ENCODE measurements at regions not wholly inside any gene's neighbourhood (a gene's known extent, or its start where the extent isn't known, plus 50 kb on each side); places are given as distances from the start of the nearest gene placed in this dataset.

GRCh38 chr9:4400731-4401130 lies 89.5 kb upstream of the SLC1A1 start:
- Histone ChIP-seq H3K4me3 (ENCODE audit: low read length) (no peak overlapping the region), H3K27ac (ENCODE audit: low read length) (no peak overlapping the region), H4K20me1 (ENCODE audit: insufficient read depth) (no peaks in the 10 kb centered on the region), H3K9me2 (ENCODE audit: insufficient read depth, low read length) (no peaks in the 10 kb centered on the region), H3K79me2 (replicated peaks; ENCODE audit: insufficient read depth, low read length) (no peaks in the 10 kb centered on the region), H3K4me2 (ENCODE audit: low read length) (no peak overlapping the region), H3K9me3 (ENCODE audit: low read length) (peaks cover 4% of the 10 kb centered on the region), H2AFZ (ENCODE audit: low read depth, low read length) (no peak overlapping the region), H3K9ac (ENCODE audit: low read length) (no peak overlapping the region), H3F3A (ENCODE audit: insufficient read depth, low read length, poor library complexity, severe bottlenecking) (no peaks in the 10 kb centered on the region), H3K27me3 (ENCODE audit: insufficient read depth, low read depth, low read length) (no peaks in the 10 kb centered on the region), H3K36me3 (ENCODE audit: insufficient read depth, low read length) (no peaks in the 10 kb centered on the region)
- TF ChIP-seq SMC3 (conservative IDR thresholded peaks at IDR 0.05; ENCODE audit: poor library complexity): no peak
- no peak for TF ChIP-seq POLR2AphosphoS5 (IDR thresholded peaks at IDR 0.05)
- no peak for TF ChIP-seq TAF1 (IDR thresholded peaks at IDR 0.05; ENCODE audit: low read depth)
- TF ChIP-seq EZH2 (IDR thresholded peaks at IDR 0.05; ENCODE audit: borderline replicate concordance, insufficient read depth, low read length, poor library complexity, severe bottlenecking): no peak
- TF ChIP-seq RAD21 (conservative IDR thresholded peaks at IDR 0.05): no peak
- TF ChIP-seq EP300 (conservative IDR thresholded peaks at IDR 0.05; ENCODE audit: poor library complexity, severe bottlenecking): no peak
- no peak for TF ChIP-seq MXI1 (conservative IDR thresholded peaks at IDR 0.05; ENCODE audit: poor library complexity, severe bottlenecking)
- no peak for TF ChIP-seq REST (IDR thresholded peaks at IDR 0.05; ENCODE audit: borderline replicate concordance)
- TF ChIP-seq CTCF (IDR thresholded peaks at IDR 0.05; ENCODE audit: poor library complexity, severe bottlenecking): no peak

- no peaks in the 10 kb centered on the region for H3K9me2 ChIP-seq (ENCODE audit: insufficient read depth, low read length)
- no peak overlapping the region for H3K9ac ChIP-seq (ENCODE audit: low read length)
- no peak overlapping the region for H3K4me3 ChIP-seq (ENCODE audit: low read length)
- H4K20me1 ChIP-seq (ENCODE audit: insufficient read depth): no peaks in the 10 kb centered on the region
- H2AFZ ChIP-seq (ENCODE audit: low read depth, low read length): no peak overlapping the region
- peaks cover 2% of the 10 kb centered on the region for H3K9me3 ChIP-seq (ENCODE audit: low read length)
- H3K79me2 ChIP-seq (replicated peaks; ENCODE audit: insufficient read depth, low read length): no peaks in the 10 kb centered on the region
- H3F3A ChIP-seq (ENCODE audit: insufficient read depth, low read length, poor library complexity, severe bottlenecking): no peaks in the 10 kb centered on the region
- no peak for TF ChIP-seq POLR2AphosphoS5 (IDR thresholded peaks at IDR 0.05)
- no peak for TF ChIP-seq MXI1 (conservative IDR thresholded peaks at IDR 0.05; ENCODE audit: poor library complexity, severe bottlenecking)
- TF ChIP-seq SMC3 (conservative IDR thresholded peaks at IDR 0.05; ENCODE audit: poor library complexity): no peak
- TF ChIP-seq EZH2 (IDR thresholded peaks at IDR 0.05; ENCODE audit: borderline replicate concordance, insufficient read depth, low read length, poor library complexity, severe bottlenecking): no peak
- no peak for TF ChIP-seq EP300 (conservative IDR thresholded peaks at IDR 0.05; ENCODE audit: poor library complexity, severe bottlenecking)
- no peak for TF ChIP-seq TAF1 (IDR thresholded peaks at IDR 0.05; ENCODE audit: low read depth)
- TF ChIP-seq REST (IDR thresholded peaks at IDR 0.05; ENCODE audit: borderline replicate concordance): no peak
- no peak for TF ChIP-seq RAD21 (conservative IDR thresholded peaks at IDR 0.05)
- no peak for TF ChIP-seq CTCF (IDR thresholded peaks at IDR 0.05; ENCODE audit: poor library complexity, severe bottlenecking)
- no peak overlapping the region for H3K27ac ChIP-seq (ENCODE audit: low read length)
- no peak overlapping the region for H3K4me2 ChIP-seq (ENCODE audit: low read length)
- H3K36me3 ChIP-seq (ENCODE audit: insufficient read depth, low read length): no peaks in the 10 kb centered on the region
- no peaks in the 10 kb centered on the region for H3K27me3 ChIP-seq (ENCODE audit: insufficient read depth, low read depth, low read length)
Observed at GRCh38 chr9:4397917-4398316, 92.4 kb upstream of the SLC1A1 start.

All from neural cell (in vitro differentiated cells).